HG02981 (cell line): ENCODE measurements at regions not wholly inside any gene's neighbourhood (a gene's known extent, or its start where the extent isn't known, plus 50 kb on each side); places are given as distances from the start of the nearest gene placed in this dataset.

ENCODE experiments used
- ATAC-seq: cut with Tn5 transposase; IDR thresholded peaks from one replicate; pipeline ENCODE4 v1.9.1; 2021; ENCODE audit warnings: mild to moderate bottlenecking, moderate library complexity; ENCODE audit not compliant: unreplicated experiment

DNA sequence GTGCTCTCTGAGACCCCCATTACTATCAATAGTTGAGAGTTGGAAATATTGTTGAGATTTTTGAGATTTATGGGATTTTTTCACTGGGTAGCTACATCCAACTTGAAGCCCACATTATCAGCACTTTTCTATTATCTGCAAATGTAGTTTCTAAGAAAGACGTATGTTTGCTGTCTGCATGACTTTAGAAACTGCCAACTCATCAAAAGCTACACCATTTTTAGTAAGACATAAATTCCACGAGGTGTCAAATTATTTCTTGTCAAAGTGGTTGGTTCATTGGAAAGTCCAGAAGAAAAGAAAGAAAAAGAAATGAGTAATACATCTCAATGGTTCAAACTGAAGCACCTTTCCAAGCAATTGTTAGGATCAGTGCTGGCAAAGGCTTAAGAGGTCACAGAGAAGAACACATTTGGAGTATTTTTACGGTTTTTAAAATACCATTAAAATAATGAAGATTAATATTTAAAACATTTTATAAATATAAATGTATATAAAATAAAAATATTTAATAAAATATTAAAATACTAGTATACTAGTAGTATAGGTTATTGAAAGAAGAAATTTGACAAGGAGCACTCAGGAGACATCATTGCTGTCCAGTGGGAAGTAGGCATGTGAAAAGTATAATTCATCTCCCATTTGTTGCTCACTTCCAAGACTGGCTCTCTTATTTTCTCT is 463.5 kb downstream of the TAFA4 start:
- ATAC-seq: no peak

DNA sequence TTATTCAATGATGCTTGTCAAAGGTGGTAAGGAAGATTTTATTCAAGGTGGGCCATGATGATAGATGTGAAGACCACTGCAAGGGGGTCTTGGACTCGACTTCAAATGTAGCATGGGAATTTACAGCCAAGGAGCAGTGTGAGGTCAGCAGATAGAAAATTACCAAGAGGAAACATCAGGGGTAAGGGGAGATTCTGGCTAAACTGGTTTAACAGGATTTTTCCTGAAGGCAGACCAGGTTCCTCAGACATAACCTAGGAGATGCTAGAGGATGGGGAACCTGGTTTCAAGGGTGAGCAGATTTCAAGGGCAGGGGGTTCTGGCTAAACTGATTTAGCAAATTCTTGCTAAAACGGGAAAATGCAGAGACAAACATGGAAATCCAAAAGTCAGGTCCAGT is 464.9 kb downstream of the TAFA4 start:
- no peak for ATAC-seq

DNA sequence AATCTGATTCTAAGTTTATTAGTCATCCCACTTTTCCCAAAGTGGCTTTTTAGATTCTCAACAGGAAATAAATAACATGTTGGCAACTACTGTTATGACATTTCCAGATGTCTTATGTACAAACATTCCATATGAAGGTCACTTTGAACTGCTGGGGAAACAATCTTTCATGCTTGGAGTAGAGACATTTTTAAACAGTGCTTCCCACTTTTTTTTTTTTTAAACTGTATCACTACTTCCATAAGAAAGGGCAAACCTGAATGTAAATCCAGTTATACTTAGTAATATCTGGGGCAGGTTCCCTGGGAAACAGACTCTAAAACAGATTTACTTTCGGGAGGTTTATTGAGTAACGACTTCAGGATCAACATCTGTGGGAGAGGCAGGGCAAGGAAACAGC is 473.8 kb downstream of the TAFA4 start:
- ATAC-seq: no peak

DNA sequence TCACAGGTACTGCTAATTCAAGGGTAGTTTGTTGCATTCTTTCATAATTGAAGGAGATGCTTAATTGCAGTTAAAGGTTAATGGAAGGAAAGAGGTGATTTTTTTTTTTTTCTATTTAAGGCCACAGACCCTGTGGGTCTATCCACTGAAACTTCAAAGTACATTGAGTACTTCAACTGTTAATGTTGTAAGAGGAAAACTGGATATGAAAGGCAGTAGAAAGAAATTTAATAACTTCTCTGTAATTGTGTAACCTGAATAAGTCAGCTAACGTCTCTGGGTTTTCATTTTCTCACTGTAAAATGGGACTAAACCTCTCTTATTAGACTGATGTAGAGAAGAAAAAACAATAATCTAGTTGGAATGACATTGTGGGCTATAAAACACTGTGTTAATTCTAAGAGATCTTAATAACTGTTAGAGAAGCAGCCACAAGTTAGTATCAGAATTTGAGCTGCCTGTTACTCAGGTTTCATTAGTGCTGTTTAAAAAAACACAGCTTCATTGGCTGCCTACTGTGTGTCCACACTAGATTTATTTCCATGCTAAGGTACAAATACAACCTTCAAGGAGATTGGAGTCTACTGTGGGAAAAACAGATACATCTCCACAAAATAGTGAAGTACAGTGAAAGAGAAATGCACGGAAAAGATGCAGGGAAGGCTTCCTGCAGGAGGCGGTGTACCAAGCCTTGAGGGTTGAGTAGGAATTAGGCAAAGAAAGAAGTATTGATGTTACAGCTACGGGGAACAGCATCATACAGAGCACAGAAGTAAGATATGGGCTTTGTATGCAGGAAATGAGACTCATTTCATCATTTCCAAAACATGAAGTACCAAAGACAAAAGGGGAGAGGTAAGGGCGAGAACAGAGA is 483.6 kb downstream of the TAFA4 start:
- ATAC-seq: no peak

DNA sequence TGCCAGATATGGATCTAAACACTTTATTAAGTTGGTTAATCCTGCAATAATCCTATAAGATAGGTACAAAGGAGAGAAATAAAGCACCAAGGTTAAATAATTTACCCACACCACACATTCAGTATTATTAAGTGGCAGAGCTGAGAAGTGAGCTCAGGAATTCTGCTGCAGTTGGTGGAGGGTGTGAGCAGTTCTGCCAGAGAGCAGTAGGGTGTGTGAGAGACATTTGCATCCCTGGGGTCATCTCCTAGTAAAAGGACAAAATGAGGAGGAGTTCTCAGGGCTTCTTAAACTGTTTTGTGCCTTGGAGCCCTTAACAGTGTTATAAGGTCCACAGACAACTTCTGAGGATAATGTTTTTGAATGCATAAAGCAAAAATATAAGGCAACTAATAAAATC is 484.5 kb downstream of the TAFA4 start:
- no peak for ATAC-seq

DNA sequence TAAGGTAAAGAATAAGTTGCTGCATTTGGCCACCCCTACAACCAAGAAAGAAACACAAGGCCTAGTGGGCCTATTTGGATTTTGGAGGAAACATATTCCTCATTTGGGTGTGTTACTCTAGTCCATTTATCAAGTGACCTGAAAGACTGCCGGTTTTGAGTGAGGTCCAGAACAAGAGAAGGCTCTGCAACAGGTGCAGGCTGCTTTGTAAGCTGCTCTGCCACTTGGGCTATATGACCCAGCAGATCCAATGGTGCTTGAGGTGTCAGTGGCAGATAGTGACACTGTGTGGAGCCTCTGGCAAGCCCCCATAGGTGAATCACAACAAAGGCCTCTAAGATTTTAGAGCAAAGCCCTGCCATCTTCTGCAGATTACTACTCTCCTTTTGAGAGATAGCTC is 491.3 kb downstream of the TAFA4 start:
- no peak for ATAC-seq

DNA sequence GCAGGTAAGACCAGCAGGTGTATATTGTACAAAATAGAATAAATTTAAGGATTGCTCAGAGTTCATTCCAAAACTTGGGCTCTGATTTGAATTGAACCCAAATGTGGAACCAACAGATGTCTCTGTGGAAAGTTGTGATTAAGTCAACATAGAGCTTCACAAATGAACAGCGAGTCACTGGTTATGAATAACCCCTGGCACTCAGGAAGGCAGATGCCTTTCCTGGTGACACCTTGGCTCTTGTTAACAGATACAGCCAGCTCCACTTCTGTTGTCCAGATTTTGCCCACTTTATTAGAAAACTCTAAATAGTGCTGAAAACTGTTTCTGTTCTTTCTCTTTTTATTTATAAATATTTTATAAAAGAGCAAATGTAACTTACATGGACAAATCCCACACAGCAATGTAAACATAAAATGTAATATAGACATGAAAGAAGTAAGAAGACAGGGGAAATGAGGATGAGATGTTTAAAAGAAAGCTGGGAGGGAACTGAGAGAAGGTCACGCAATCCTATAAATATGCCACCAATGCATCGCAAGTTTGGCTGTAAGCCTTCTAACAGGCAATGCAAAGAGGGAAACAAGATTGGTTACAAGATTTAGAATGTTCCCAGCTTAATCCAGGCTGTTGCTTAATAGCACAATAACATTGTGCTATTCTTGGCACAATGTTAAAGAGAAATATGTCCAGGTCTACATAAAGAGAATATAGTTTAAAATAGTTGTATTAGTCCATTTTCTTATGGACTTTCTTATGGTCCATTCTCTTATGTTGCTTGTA is 495.5 kb downstream of the TAFA4 start:
- no peak for ATAC-seq

DNA sequence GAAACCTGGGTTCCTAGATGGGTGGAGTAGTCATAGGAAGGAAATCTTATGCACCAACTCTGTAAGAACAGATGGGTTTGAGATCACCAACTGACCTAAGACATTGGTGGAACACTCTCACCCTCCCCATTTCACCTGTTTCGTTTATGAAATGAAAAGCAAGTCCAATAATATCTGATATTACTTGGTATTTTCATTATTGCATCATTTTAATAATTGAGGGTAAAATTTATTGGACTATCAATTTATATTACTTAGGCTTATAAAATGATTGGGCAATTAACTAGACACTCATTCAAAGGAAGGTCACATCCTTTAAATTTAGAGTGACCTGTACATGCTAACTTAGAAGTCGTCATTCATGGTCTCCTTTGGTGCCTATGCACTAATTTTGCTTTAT is 503.9 kb downstream of the TAFA4 start:
- no peak for ATAC-seq

DNA sequence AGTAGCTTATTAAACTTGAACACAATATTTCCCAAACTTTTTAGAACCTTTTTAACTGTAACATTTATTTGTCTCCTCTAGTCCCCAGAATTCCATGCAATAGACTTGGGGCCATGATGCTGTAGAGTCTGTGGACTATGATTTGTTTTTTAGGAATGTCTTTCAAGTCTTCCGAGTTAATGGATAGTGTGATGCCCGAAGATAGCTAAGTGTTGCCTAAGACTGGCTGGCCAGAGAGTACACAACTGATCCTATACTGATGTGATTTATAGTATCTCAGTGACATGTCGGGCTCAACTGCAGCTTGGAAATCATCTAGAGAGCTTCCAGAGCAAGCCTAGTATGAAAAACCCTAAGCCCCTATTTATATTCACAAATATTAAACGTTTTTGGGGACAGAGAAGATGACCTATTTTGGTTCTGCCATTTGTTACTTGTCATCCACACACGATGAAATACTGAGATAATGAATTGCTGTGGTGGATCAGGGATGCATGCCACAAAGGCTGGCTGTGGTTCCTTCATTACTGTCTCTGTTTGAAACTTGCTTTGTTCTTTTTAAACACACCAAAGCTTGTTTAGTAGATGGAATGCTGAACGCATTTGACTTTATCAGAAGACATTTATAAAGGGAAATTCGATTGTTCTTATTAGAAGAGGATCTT is 507.4 kb downstream of the TAFA4 start:
- no peak for ATAC-seq

DNA sequence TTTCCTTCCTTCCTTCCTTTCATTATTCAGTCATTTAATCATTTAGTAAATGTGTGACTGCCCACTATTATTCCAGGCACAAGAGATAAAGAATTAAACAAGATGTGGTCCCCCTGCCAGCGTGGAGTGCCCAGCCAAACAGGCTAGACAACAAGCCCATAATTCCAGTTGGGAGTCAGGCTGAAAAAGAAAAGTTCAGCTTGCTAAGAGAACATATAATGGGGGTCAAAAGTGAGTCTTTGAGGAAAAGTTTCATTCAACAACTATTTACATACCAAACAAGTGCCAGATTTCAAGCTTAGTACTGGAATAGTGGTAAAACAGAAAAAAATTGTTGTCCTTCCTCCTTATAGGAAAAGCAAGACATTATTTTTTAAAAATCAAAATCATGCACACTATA is 523.7 kb downstream of the TAFA4 start:
- no peak for ATAC-seq

DNA sequence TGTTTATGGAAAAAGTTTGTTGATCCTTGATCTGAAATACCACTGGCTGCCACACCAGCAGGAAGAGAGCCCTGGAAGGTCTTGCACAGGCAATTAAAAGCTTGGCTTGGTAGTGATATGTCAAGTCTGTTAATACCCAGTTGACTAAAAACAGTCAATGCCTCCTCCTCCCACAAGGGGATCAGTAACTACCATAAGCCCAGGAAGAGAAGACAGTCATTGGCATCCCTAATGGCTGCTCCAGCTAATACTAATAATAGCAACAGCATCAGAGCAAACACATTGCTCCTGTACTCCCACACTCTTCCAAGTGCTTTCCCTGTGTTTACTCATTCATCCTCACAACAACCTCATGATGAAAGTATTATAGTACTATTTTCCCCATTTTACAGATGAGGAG is 528.6 kb downstream of the TAFA4 start:
- no peak for ATAC-seq

DNA sequence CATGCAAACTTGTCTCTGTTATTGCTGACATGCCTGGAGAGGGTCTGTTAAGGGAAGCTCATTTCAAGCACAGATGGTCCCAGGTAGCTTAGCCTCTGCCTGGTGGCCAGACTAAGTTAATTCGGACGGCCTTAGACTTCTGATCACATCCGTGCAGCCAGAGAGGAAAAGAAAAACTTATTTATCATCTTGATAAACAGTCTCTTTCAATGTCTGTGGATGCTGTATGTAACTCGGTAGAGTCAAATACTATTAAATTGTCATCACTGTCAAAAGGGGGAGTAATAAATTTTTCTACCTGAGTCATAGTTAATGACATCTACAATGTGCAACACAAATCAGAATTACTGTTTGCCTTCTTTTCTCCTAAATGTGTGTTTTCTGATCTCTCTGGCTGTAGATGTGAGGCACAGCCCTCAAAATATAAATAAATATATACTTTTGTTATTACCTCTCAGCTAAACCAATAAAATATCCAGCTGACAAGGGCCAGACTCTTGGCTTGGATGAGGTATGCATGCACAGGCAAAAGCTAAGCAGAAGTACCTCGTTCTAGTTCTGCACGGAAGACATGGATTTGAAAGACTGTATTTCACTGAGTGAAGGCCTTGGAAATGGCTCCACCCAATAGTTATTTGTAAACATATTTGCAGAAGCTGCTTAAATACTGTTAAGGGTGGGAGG is 530.0 kb downstream of the TAFA4 start:
- no peak for ATAC-seq

DNA sequence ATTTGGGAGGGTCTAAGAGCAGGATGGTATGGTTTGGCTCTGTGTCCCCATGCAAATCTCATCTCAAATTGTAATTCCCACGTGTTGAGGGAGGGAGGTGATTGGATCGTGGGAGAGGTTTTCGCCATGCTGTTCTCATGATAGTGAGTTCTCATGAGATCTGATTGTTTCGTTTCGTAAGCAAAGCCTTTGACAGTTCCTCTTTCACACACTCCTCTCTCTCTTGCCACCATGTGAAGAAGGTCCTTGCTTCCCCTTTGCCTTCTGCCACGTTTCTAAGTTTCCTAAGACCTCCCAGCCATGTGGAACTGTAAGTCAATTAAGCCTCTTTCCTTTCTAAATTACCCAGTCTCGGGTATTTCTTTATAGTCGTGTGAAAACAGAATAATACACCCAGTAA is 553.7 kb downstream of the TAFA4 start:
- ATAC-seq: no peak

DNA sequence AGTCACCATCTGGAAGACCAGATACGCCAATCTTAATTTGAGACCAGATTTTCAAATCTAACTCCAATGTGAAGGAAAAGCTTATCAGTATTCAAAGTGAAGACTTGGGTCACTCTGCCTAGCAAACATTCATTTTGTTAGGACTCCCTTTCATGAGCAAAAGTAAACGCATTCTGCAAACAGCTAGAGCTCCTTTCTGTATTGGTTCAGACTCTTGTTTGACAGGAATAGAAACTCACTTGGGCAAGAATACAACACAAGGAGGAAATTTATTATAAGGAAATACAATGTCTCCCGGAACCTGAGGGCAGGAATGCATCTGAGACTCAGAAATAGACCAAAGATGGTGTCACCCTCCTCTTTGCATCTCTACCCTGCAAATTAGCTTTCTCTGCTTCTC is 558.6 kb downstream of the TAFA4 start:
- no peak for ATAC-seq

DNA sequence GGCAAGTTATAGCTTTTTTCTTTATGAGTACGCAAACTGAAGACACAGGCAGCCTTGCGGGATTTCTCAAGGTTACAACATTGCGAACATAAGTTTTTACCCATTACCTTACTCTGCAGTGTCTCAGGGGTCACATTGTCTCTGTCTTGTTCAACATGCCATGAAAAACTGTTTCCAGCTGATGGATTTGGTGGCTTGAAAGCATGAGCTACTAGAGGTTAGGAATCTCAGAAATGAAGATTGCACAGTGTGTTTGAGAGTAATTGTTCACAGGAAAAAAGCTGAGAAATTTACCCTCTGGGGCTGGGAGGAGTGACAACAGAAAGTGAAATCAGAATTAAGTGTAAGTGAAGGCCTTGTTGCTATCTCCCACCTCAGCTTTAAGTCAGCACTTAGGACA is 568.6 kb downstream of the TAFA4 start:
- ATAC-seq: no peak

DNA sequence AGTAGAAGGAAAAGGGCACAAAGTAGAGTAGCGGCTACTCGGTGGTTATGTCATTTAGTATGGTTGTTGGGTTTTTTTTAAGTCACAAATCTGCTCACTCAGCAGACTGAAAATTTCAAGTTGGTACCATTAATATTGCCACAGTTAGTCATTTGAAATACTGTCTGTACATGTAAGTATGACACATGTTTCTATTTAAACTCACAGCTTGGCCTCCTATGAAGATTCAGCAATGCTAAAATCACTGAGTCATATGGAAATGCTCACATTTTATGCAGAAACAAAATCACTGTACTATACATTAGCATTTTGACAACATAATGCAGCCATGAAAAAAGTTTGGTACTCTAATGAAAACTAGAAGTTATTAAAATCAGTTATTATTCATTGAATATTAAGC is 571.9 kb downstream of the TAFA4 start:
- no peak for ATAC-seq

DNA sequence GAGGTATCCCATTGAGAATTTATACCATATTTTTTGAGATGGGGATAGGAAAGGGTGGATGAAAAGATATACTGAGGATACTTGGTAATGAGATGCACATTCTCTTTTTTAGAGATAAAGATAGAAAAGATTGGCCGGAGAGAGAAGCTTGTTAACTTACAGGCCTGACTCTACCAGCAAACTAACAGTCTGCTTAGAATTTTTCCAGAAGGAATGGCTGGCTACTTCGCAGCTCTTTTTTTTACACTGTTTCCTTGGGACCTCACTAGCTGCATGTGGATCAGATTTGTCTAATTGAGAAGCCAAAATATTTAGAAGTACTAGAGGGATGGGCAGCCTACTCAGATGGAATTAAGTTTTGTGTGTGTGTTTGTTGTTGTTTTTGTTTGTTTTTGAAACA is 586.6 kb downstream of the TAFA4 start:
- ATAC-seq: no peak

DNA sequence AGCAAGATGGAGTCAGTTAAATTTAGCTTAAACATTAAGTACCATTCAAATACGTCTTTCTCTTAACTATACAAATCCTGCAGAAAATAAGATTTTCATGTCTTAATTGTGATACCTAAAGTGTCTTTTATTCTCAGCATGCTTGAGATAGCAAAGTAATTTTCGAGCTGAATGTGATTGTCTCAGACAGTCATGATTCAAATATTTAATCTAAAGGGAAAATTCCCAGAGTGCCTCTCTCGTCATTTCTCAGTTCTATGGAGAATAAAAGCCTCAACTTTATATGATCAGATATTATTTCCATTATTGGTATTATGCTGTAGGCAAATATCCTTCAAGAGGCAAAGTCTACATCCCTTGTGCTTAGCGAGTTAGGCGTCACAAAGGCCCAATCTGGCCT is 589.9 kb downstream of the TAFA4 start:
- ATAC-seq: no peak

DNA sequence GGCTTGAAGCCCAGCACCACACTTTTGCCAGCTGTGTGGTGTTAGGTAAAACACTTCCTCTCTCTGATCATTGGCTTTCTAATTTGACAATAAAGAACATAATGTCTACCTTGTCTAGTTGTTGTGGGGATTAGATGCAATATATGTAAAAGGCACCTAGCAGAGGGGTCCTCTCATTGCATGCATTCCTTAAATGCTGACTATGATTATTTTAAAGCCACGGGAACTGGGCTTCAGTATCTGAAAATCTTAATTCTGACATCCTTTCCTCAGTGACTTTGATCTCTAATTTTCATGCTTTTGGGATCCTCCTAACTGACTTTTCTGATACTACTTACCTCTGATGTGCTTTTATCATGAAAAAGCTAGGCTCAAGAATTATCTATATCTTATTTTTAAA is 596.3 kb downstream of the TAFA4 start:
- no peak for ATAC-seq

DNA sequence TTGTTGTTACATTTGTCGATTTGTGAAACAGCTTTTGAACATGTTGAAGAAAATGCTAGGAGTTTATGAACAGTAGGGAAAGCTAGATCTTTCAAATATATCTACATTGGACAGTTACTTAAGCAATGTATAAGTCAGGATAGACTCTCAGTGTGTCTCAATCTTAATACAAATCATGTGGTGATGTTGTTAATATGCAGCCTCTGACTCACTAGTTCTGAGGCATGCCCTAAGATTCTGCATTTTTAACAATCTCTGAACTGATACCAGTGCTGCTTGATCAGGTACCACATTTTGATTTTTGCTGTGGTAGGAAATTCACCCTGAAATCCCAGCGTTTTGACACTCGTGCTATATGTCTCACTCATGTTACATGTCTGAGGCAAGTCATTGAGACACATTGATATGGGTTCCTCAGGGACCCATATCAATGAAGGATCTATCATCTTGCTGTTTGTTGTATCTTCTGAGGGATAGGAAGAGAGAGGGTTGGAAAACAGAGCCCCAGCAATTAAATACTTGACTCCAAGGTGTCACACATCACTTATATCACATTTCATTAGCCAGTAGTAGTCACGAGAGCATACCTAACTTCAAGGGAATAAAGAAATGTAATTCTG is 597.9 kb downstream of the TAFA4 start:
- no peak for ATAC-seq
